Esophagus muscularis mucosa (tissue), 4 donors: ENCODE measurements at regions not wholly inside any gene's neighbourhood (a gene's known extent, or its start where the extent isn't known, plus 50 kb on each side); places are given as distances from the start of the nearest gene placed in this dataset.

Experiments
- DNase-seq: peaks from one replicate; pipeline ENCODE4 v3.0.0-alpha.2; 2017; ENCODE audit errors: extremely low spot score
- H3K27ac ChIP-seq, 4 donors: fragments of 200-600 bp; sonication (generic); replicated peaks in 1 of 4; 1 replicate in 3 of 4; 2 replicates in 1 of 4; pipeline ENCODE4 v1.5.1; 2016 to 2019; ENCODE audit warnings: mild to moderate bottlenecking in 1 of 4
- H3K27me3 ChIP-seq, 4 donors: fragments of 200-600 bp; sonication (generic); one replicate each; pipeline versions ENCODE4 v1.5.1 to v1.6.0; 2016 to 2019
- H3K36me3 ChIP-seq, 4 donors: fragments of 200-600 bp; sonication (generic); one replicate each; pipeline ENCODE4 v1.5.1; 2016 to 2019
- H3K4me1 ChIP-seq, 4 donors: fragments of 200-600 bp; sonication (generic); one replicate each; pipeline ENCODE4 v1.5.1; 2016 to 2019
- H3K4me3 ChIP-seq, 4 donors: fragments of 200-600 bp; sonication (generic); 1 replicate in 2 of 4; 2 replicates in 2 of 4; pipeline ENCODE4 v1.5.1; 2016 to 2019; ENCODE audit warnings: mild to moderate bottlenecking in 4 of 4, moderate library complexity in 1 of 4
- H3K9me3 ChIP-seq, 4 donors: fragments of 200-600 bp; sonication (generic); 1 replicate in 3 of 4; 2 replicates in 1 of 4; pipeline ENCODE4 v1.5.1; 2016 to 2019
- EP300 ChIP-seq: sonication (generic); formaldehyde crosslinking; IDR thresholded peaks from one replicate; pipeline ENCODE4 v1.6.1; 2017; ENCODE audit warnings: antibody characterized with exemption
- POLR2A ChIP-seq: fragments of 450-650 bp; IDR thresholded peaks from one replicate; pipeline ENCODE4 v1.6.1; 2017; ENCODE audit warnings: antibody characterized with exemption, moderate library complexity, mild to moderate bottlenecking, low read depth
- POLR2AphosphoS5 ChIP-seq, 2 donors: sonication (generic); formaldehyde crosslinking; IDR thresholded peaks; one replicate each; pipeline ENCODE4 v1.6.1; 2017; ENCODE audit warnings: antibody characterized with exemption in 2 of 2
- WGBS: methylation state at CpG from one replicate; pipeline ENCODE4 v1.1.5; 2018; 5-methylcytosine and 5-hydroxymethylcytosine counted together
- intact Hi-C: fragments of 100-400 bp; cut with DNase I; formaldehyde crosslinking; loops from one replicate; pipeline ENCODE4 v1.15.1; 2023
- TF ChIP-seq, protein P1 (sequence below), 3 experiments: fragments of 200-600 bp in 2 of 3; fragments of 450-650 bp in 1 of 3; sonication (generic) in 2 of 3; IDR thresholded peaks; one replicate each; pipeline ENCODE4 v1.5.1; 2017 to 2019; ENCODE audit warnings: antibody characterized with exemption in 3 of 3, mild to moderate bottlenecking in 2 of 3, moderate library complexity in 1 of 3

DNA sequence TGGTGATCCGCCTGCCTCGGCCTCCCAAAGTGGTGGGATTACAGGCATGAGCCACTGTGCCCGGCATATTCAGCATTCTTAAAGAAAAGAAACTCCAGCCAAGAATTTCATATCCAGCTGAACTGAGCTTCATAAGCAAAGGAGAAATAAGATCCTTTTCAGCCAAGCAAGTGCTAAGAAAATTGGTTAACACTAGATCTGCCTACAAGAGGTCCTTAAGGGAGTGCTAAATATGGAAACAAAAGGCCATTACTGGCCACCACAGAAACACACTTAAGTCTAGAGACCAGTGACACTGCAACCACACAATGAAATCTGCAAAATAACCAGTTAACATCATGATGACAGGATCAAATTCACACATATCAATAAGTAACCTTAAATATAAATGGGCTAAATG, 331.5 kb downstream of the MAN2A1 start:
- TF ChIP-seq POLR2A, result no peak
- TF ChIP-seq, protein P1, sequence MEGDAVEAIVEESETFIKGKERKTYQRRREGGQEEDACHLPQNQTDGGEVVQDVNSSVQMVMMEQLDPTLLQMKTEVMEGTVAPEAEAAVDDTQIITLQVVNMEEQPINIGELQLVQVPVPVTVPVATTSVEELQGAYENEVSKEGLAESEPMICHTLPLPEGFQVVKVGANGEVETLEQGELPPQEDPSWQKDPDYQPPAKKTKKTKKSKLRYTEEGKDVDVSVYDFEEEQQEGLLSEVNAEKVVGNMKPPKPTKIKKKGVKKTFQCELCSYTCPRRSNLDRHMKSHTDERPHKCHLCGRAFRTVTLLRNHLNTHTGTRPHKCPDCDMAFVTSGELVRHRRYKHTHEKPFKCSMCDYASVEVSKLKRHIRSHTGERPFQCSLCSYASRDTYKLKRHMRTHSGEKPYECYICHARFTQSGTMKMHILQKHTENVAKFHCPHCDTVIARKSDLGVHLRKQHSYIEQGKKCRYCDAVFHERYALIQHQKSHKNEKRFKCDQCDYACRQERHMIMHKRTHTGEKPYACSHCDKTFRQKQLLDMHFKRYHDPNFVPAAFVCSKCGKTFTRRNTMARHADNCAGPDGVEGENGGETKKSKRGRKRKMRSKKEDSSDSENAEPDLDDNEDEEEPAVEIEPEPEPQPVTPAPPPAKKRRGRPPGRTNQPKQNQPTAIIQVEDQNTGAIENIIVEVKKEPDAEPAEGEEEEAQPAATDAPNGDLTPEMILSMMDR (IDR thresholded peaks at IDR 0.05), result no peak
- no peak for TF ChIP-seq EP300
- no peak for TF ChIP-seq POLR2AphosphoS5 (IDR thresholded peaks at IDR 0.05)
- H3K27ac ChIP-seq, result no peak overlapping the region
- WGBS, result 89% methylated on average over 3 of the region's 3 CpGs
- no peak for DNase-seq
- intact Hi-C loops, result no loop called here
- no peaks in the 10 kb centered on the region for H3K27me3 ChIP-seq
- no peaks in the 10 kb centered on the region for H3K9me3 ChIP-seq
- H3K4me3 ChIP-seq, result no peak overlapping the region
- no peaks in the 10 kb centered on the region for H3K4me1 ChIP-seq
- H3K36me3 ChIP-seq, result no peaks in the 10 kb centered on the region

DNA sequence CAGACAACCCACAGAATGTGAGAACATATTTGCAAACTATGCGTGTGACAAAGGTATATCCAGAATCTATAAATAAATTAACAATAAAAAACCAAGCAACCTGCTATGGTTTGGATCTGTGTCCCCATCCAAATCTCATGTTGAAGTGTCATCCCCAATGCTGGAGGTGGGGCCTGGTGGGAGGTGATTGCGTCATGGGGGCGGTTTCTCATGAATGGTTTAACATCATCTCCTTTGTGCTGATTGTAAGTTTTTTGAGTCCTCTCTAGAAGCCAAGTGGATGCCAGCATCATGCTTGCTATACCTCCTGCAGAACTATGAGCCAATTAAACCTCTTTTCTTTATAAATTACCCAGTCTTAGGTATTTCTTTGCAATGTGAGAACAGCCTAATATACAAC, 335.4 kb downstream of the MAN2A1 start:
- 95% methylated on average over 3 of the region's 3 CpGs for WGBS
- intact Hi-C loops, result no loop called here
- DNase-seq, result no peak
- H3K27me3 ChIP-seq, result no peaks in the 10 kb centered on the region
- no peaks in the 10 kb centered on the region for H3K36me3 ChIP-seq
- no peak overlapping the region for H3K4me3 ChIP-seq
- no peaks in the 10 kb centered on the region for H3K4me1 ChIP-seq
- TF ChIP-seq POLR2A (no peak), POLR2AphosphoS5 (IDR thresholded peaks at IDR 0.05) (no peak), EP300 (no peak)
- TF ChIP-seq, protein P1 (IDR thresholded peaks at IDR 0.05), result no peak
- no peaks in the 10 kb centered on the region for H3K9me3 ChIP-seq
- H3K27ac ChIP-seq, result no peak overlapping the region

DNA sequence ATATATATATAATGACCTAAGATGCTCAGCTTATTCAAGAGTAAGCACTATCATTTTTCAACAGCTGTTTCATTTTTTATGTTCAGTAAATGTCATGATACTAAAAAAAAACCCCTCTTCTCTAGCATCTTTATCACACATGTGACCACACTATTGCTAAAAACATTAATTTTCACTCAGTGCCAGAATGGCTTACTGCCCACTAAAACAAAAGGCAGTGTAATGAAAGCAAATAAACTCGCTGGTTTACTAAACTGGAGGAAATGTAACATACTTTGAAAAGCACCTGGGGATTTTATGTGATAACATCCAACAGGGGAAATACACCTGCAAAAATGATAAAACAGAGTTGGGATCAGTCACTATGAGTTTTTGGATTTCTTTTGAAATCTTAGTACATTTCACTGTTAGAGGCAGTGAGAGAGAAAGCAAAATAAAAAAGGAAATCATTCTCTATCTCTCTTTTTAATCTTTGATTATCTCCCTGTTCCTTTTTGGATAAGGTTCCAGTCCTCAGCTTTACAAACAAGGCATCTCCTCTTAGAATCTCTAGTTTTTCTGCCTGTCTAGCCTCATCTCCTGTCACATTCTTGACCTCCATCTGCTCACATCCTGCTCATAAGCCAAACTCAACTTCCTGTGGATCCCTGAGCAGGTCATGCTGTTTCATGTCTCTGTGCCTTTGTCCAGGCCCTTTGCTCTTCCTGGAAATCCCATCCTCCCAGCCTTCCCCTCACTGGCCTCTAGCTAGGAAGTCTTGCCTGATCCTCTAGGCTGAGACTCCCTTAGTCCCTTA, 338.0 kb downstream of the MAN2A1 start:
- Histone ChIP-seq H3K36me3 (no peaks in the 10 kb centered on the region), H3K9me3 (no peaks in the 10 kb centered on the region), H3K4me1 (peaks cover 0 to 5% (median 0%) of the 10 kb centered on the region in 4 donors), H3K4me3 (no peak overlapping the region), H3K27me3 (no peaks in the 10 kb centered on the region), H3K27ac (no peak overlapping the region)
- 46% methylated on average over 1 of the region's 1 CpG for WGBS
- no peak for TF ChIP-seq POLR2A
- TF ChIP-seq EP300, result no peak
- TF ChIP-seq, protein P1 (IDR thresholded peaks at IDR 0.05), result no peak
- TF ChIP-seq POLR2AphosphoS5 (IDR thresholded peaks at IDR 0.05), result no peak
- DNase-seq, result no peak
- intact Hi-C loops, result no loop called here

DNA sequence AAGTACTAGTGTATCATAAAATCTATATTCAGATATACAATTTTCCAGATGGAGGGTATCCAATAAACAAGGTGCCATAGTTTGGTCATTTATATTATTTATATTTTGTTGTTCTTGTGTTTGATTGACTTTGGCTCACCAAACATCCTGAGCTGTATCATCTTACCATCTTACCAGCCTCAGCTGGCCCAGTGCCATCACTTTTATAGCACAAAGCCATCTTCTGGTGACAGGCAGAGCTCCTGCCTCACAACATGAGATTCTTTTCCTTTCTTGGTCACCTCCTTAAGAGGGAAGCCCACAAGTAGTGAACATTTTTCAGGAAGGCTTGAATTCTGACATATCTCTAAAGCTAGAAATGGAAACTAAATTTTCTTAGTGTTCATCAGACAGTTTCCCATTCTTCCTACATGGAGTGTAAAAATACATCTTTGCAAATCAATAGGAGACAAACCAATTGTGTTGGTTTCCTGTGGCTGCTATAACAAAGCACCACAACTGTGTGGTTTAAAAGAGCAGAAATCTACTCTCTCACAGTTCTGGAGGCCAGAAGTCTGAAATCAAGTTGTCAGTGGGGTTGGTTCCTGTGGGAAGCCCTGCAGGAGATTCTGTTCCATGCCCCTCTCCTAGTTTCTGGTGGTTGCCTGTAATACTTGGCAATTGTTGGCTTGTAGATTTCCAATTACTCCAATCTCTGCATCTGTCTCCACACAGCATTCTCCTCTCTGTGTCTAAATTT, 341.8 kb downstream of the MAN2A1 start:
- DNase-seq, result no peak
- TF ChIP-seq POLR2A (no peak), EP300 (no peak)
- TF ChIP-seq, protein P1 (IDR thresholded peaks at IDR 0.05), result no peak
- intact Hi-C loops, result no loop called here
- H3K27ac ChIP-seq, result no peak overlapping the region
- H3K9me3 ChIP-seq, result no peaks in the 10 kb centered on the region
- peaks cover 0 to 5% (median 0%) of the 10 kb centered on the region in 4 donors for H3K4me1 ChIP-seq
- H3K4me3 ChIP-seq, result no peak overlapping the region
- no peaks in the 10 kb centered on the region for H3K36me3 ChIP-seq
- no peaks in the 10 kb centered on the region for H3K27me3 ChIP-seq
